Natural killer cell treated with Interleukin-12 subunit alpha and Interleukin-12 subunit beta and Interleukin-15 and Interleukin-18, amount 100 ng/mL, for 72 hours (primary cell): ENCODE measurements at regions not wholly inside any gene's neighbourhood (a gene's known extent, or its start where the extent isn't known, plus 50 kb on each side); places are given as distances from the start of the nearest gene placed in this dataset.

Experiments used
- ATAC-seq, 2 donors: fragments of 150-1000 bp; cut with Tn5 transposase in 1 of 2; sonication (Bioruptor Pico), chemical (Tn5 transposase) in 1 of 2; 2 replicates each; pipeline ENCODE4 v1.10.0; 2021
- DNase-seq: peaks from one replicate; pipeline ENCODE4 v3.0.0; 2022; ENCODE audit warnings: low spot score
- H3K27ac Mint-ChIP-seq, 2 donors: 1 replicate in 1 of 2; 2 replicates in 1 of 2; pipeline ENCODE4 v1.8.0; 2022; ENCODE audit warnings: mixed read lengths in 2 of 2, mild to moderate bottlenecking in 1 of 2, moderate library complexity in 1 of 2
- H3K27me3 Mint-ChIP-seq, 2 donors: 1 replicate in 1 of 2; 2 replicates in 1 of 2; pipeline ENCODE4 v1.8.0; 2022; ENCODE audit warnings: mixed read lengths in 2 of 2
- H3K36me3 Mint-ChIP-seq: one replicate; pipeline ENCODE4 v1.8.0; 2022; ENCODE audit warnings: mixed read lengths
- H3K4me1 Mint-ChIP-seq, 2 donors: 1 replicate in 1 of 2; 2 replicates in 1 of 2; pipeline ENCODE4 v1.8.0; 2022; ENCODE audit warnings: low read depth in 2 of 2, mixed read lengths in 2 of 2, mild to moderate bottlenecking in 1 of 2
- H3K4me3 Mint-ChIP-seq: one replicate; pipeline ENCODE4 v1.8.0; 2022; ENCODE audit warnings: mixed read lengths
- H3K9me3 Mint-ChIP-seq: 2 replicates; pipeline ENCODE4 v1.8.0; 2022; ENCODE audit warnings: mixed read lengths

GRCh38 chr6:141133346-141133745, 999.4 kb upstream of the GJE1 start:
- H3K4me3 Mint-ChIP-seq: no peak overlapping the region
- H3K36me3 Mint-ChIP-seq: no peaks in the 10 kb centered on the region
- DNase-seq: no peak
- no peak overlapping the region for H3K27ac Mint-ChIP-seq
- peaks cover 2% of the 10 kb centered on the region for H3K9me3 Mint-ChIP-seq
- no peak for ATAC-seq
- H3K4me1 Mint-ChIP-seq: no peaks in the 10 kb centered on the region
- no peaks in the 10 kb centered on the region for H3K27me3 Mint-ChIP-seq

- H3K4me1 Mint-ChIP-seq: no peaks in the 10 kb centered on the region
- DNase-seq: no peak
- ATAC-seq: no peak
- no peaks in the 10 kb centered on the region for H3K27me3 Mint-ChIP-seq
- no peak overlapping the region for H3K27ac Mint-ChIP-seq
- H3K36me3 Mint-ChIP-seq: no peaks in the 10 kb centered on the region
- no peak overlapping the region for H3K4me3 Mint-ChIP-seq
- peaks cover 2% of the 10 kb centered on the region for H3K9me3 Mint-ChIP-seq
Measured at GRCh38 chr6:141131616-141132015, 1001.1 kb upstream of the GJE1 start.

- H3K27me3 Mint-ChIP-seq: no peaks in the 10 kb centered on the region
- ATAC-seq (no peak), DNase-seq (no peak)
- no peak overlapping the region for H3K4me3 Mint-ChIP-seq
- no peaks in the 10 kb centered on the region for H3K9me3 Mint-ChIP-seq
- no peak overlapping the region for H3K27ac Mint-ChIP-seq
- no peaks in the 10 kb centered on the region for H3K36me3 Mint-ChIP-seq
- no peaks in the 10 kb centered on the region for H3K4me1 Mint-ChIP-seq
Measured at GRCh38 chr6:141123497-141123896, 1009.2 kb upstream of the GJE1 start.

- Mint-ChIP-seq H3K27me3 (no peaks in the 10 kb centered on the region), H3K36me3 (no peaks in the 10 kb centered on the region), H3K9me3 (no peaks in the 10 kb centered on the region), H3K4me1 (no peaks in the 10 kb centered on the region), H3K27ac (no peak overlapping the region), H3K4me3 (no peak overlapping the region)
- no peak for ATAC-seq
- DNase-seq: no peak
Measured at GRCh38 chr6:141123049-141123448, 1009.7 kb upstream of the GJE1 start.

GRCh38 chr6:141118991-141119390, 1013.7 kb upstream of the GJE1 start:
- Mint-ChIP-seq H3K4me3 (no peak overlapping the region), H3K27me3 (no peaks in the 10 kb centered on the region), H3K4me1 (no peaks in the 10 kb centered on the region), H3K36me3 (no peaks in the 10 kb centered on the region), H3K9me3 (no peaks in the 10 kb centered on the region), H3K27ac (no peak overlapping the region)
- no peak for DNase-seq
- ATAC-seq: no peak

GRCh38 chr6:141117874-141118273, 1014.9 kb upstream of the GJE1 start:
- ATAC-seq (no peak), DNase-seq (no peak)
- H3K9me3 Mint-ChIP-seq: peaks cover 3% of the 10 kb centered on the region
- H3K4me3 Mint-ChIP-seq: no peak overlapping the region
- H3K27ac Mint-ChIP-seq: no peak overlapping the region
- H3K36me3 Mint-ChIP-seq: no peaks in the 10 kb centered on the region
- H3K27me3 Mint-ChIP-seq: no peaks in the 10 kb centered on the region
- H3K4me1 Mint-ChIP-seq: no peaks in the 10 kb centered on the region

GRCh38 chr6:141110481-141110880, 1022.2 kb upstream of the GJE1 start:
- H3K36me3 Mint-ChIP-seq: no peaks in the 10 kb centered on the region
- H3K4me1 Mint-ChIP-seq: no peaks in the 10 kb centered on the region
- DNase-seq: no peak
- no peak overlapping the region for H3K27ac Mint-ChIP-seq
- no peak for ATAC-seq
- no peak overlapping the region for H3K4me3 Mint-ChIP-seq
- H3K27me3 Mint-ChIP-seq: no peaks in the 10 kb centered on the region
- peaks cover 3% of the 10 kb centered on the region for H3K9me3 Mint-ChIP-seq

- no peaks in the 10 kb centered on the region for H3K4me1 Mint-ChIP-seq
- H3K4me3 Mint-ChIP-seq: no peak overlapping the region
- H3K27ac Mint-ChIP-seq: no peak overlapping the region
- H3K9me3 Mint-ChIP-seq: no peaks in the 10 kb centered on the region
- no peak for ATAC-seq
- H3K36me3 Mint-ChIP-seq: no peaks in the 10 kb centered on the region
- H3K27me3 Mint-ChIP-seq: no peaks in the 10 kb centered on the region
- no peak for DNase-seq
Measured at GRCh38 chr6:141107591-141108160, 1025.0 kb upstream of the GJE1 start.

- DNase-seq (no peak), ATAC-seq (no peak)
- no peaks in the 10 kb centered on the region for H3K36me3 Mint-ChIP-seq
- no peak overlapping the region for H3K27ac Mint-ChIP-seq
- H3K4me3 Mint-ChIP-seq: no peak overlapping the region
- H3K4me1 Mint-ChIP-seq: no peaks in the 10 kb centered on the region
- no peaks in the 10 kb centered on the region for H3K9me3 Mint-ChIP-seq
- no peaks in the 10 kb centered on the region for H3K27me3 Mint-ChIP-seq
Measured at GRCh38 chr6:141105481-141105880, 1027.2 kb upstream of the GJE1 start.

- H3K27ac Mint-ChIP-seq: no peak overlapping the region
- DNase-seq (no peak), ATAC-seq (no peak)
- H3K36me3 Mint-ChIP-seq: no peaks in the 10 kb centered on the region
- H3K4me1 Mint-ChIP-seq: no peaks in the 10 kb centered on the region
- no peaks in the 10 kb centered on the region for H3K27me3 Mint-ChIP-seq
- H3K9me3 Mint-ChIP-seq: no peaks in the 10 kb centered on the region
- no peak overlapping the region for H3K4me3 Mint-ChIP-seq
Measured at GRCh38 chr6:141103246-141103645, 1029.5 kb upstream of the GJE1 start.

- Mint-ChIP-seq H3K4me1 (no peaks in the 10 kb centered on the region), H3K9me3 (peaks cover 8% of the 10 kb centered on the region), H3K27ac (no peak overlapping the region), H3K27me3 (no peaks in the 10 kb centered on the region), H3K36me3 (no peaks in the 10 kb centered on the region), H3K4me3 (no peak overlapping the region)
- DNase-seq (no peak), ATAC-seq (no peak)
Measured at GRCh38 chr6:141097471-141097870, 1035.3 kb upstream of the GJE1 start.

- H3K27me3 Mint-ChIP-seq: no peaks in the 10 kb centered on the region
- DNase-seq: no peak
- H3K4me1 Mint-ChIP-seq: no peaks in the 10 kb centered on the region
- no peaks in the 10 kb centered on the region for H3K36me3 Mint-ChIP-seq
- no peak for ATAC-seq
- no peak overlapping the region for H3K27ac Mint-ChIP-seq
- H3K4me3 Mint-ChIP-seq: no peak overlapping the region
- H3K9me3 Mint-ChIP-seq: peaks cover 8% of the 10 kb centered on the region
Measured at GRCh38 chr6:141095308-141095707, 1037.4 kb upstream of the GJE1 start.

GRCh38 chr6:141088171-141088570, 1044.6 kb upstream of the GJE1 start:
- DNase-seq (no peak), ATAC-seq (no peak)
- H3K9me3 Mint-ChIP-seq: peaks cover 3% of the 10 kb centered on the region
- H3K4me3 Mint-ChIP-seq: no peak overlapping the region
- H3K27me3 Mint-ChIP-seq: no peaks in the 10 kb centered on the region
- no peaks in the 10 kb centered on the region for H3K36me3 Mint-ChIP-seq
- H3K4me1 Mint-ChIP-seq: no peaks in the 10 kb centered on the region
- no peak overlapping the region for H3K27ac Mint-ChIP-seq

- H3K4me1 Mint-ChIP-seq: no peaks in the 10 kb centered on the region
- no peaks in the 10 kb centered on the region for H3K36me3 Mint-ChIP-seq
- no peak for ATAC-seq
- H3K4me3 Mint-ChIP-seq: no peak overlapping the region
- no peak for DNase-seq
- no peaks in the 10 kb centered on the region for H3K27me3 Mint-ChIP-seq
- H3K27ac Mint-ChIP-seq: no peak overlapping the region
- H3K9me3 Mint-ChIP-seq: peaks cover 17% of the 10 kb centered on the region
Measured at GRCh38 chr6:141077355-141078333, 1055.1 kb upstream of the GJE1 start.
